ENCODE measurements at regions not wholly inside any gene's neighbourhood (a gene's known extent, or its start where the extent isn't known, plus 50 kb on each side); places are given as distances from the start of the nearest gene placed in this dataset.

GRCh38 chr1:72938408-72938807 lies 656.1 kb upstream of the NEGR1 start:
- no peak for DNase-seq (ENCODE audit: low spot score)

- DNase-seq (ENCODE audit: low spot score): no peak
Measured at GRCh38 chr1:72937905-72938304, 655.6 kb upstream of the NEGR1 start.

DNA sequence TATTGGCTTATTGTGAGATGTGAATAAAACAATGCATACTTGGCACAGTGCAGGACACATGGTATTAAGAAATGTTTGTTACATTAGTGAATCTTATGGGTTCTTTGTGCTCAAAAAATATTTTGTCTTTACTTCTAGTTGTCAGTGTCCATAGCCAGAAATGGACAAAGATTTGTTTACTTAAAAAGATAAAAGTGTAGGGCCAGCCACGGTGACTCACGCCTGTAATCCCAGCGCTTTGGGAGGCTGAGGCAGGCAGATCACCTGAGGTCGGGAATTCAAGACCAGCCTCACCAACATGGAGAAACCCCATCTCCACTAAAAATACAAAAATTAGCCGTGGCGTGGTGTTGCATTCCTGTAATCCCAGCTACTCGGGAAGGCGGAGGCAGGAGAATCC lies 654.6 kb upstream of the NEGR1 start:
- DNase-seq (ENCODE audit: low spot score): no peak

GRCh38 chr1:72936151-72936740 lies 653.9 kb upstream of the NEGR1 start:
- DNase-seq (ENCODE audit: low spot score): no peak

- no peak for DNase-seq (ENCODE audit: low spot score)
Measured at GRCh38 chr1:72932025-72932424, 649.7 kb upstream of the NEGR1 start.

- DNase-seq (ENCODE audit: low spot score): no peak
Measured at GRCh38 chr1:72930528-72930927, 648.2 kb upstream of the NEGR1 start.

DNA sequence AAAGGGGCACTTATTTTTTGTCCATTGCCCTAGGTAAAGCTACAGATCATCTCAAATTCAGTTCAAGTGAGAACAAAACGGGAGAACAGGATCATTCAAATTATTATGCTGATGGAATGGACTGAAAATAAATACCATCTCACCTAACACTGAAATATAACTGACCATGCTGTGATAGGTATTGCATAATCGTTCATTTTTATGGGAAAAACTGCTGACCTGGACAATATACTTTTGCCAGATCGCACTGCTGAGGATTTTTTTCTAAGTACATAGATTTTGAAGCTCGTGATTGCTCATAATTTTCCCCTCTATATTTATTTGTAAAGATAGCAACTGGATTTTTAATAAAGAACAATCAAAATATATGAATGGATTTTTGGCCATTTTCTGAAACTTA lies 636.6 kb upstream of the NEGR1 start:
- no peak for DNase-seq (ENCODE audit: low spot score)

DNA sequence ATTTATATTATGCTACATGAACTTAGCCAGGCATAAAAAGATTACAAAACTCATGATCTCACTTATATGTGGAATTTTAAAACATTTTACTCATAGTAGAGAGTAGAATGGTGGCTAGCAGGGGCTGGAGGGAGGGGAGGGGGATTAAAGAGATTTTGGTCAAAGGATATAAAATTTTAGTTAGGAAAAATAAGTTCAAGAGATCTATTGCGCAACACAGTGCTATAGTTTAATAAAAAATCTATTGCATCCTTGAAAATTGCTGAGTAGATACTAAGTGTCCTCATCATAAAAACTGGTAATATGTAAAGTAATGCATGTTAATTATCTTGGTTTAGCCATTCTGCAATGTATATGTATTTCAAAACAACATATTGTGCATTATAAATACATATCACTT lies 635.6 kb upstream of the NEGR1 start:
- DNase-seq (ENCODE audit: low spot score): no peak

DNA sequence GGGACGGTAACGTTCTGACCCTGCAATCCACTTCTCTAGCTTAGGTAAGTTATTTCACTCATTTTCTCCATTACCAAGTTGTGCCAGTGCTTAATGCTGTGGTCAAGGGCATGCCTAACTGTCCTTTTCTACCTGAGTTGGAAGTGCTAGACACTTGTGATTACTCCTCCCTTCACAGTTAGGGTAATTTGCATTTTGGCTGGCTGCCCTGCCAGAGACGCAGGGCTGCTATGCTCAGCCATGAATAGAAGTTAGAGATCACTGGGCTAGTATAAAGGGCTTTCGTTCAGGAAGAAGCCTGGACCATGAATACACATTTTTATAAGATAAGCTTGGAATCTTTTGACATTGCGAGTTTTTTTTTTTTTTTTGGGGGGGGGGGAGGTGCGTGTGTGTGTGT lies 633.2 kb upstream of the NEGR1 start:
- DNase-seq (ENCODE audit: low spot score): no peak

DNA sequence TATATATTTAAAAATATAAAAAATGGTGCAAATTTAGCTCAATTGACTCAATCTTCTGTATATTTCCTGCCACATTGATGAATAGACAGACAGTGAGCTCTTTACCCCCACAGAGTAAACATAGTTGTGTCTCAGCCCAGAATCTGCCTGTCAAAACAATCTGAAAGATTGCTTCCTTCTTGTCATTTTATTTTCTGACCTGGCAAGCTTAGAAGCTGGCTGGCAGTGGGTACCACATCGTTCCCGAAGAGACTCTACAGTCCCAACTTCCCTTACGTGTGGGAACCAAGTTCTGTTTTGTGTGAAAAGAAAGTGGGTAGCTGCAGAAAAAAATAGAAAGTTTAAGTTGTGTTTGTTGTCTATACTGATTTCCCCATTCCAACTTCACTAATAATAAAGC lies 629.3 kb upstream of the NEGR1 start:
- no peak for DNase-seq (ENCODE audit: low spot score)

- DNase-seq (ENCODE audit: low spot score): no peak
Measured at GRCh38 chr1:72896256-72896655, 613.9 kb upstream of the NEGR1 start.

DNA sequence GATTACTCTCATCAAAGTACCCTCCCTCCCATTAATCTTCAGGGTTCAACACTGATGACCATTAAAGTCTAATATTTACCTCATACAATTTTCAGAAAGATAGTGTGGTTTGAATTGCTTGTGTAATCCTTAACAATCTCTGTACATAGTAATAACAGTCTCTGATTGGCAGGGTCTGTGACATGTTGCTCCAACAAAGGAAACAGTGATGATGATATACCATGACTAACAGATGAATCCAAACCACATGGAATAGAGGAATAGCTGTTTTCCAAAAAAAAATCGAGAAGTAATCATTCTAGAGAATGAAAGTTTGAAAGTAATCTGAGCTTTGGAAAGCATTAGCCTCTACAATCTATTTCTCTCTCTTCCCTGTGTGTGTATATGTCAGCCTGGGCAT lies 610.1 kb upstream of the NEGR1 start:
- DNase-seq (ENCODE audit: low spot score): no peak

DNA sequence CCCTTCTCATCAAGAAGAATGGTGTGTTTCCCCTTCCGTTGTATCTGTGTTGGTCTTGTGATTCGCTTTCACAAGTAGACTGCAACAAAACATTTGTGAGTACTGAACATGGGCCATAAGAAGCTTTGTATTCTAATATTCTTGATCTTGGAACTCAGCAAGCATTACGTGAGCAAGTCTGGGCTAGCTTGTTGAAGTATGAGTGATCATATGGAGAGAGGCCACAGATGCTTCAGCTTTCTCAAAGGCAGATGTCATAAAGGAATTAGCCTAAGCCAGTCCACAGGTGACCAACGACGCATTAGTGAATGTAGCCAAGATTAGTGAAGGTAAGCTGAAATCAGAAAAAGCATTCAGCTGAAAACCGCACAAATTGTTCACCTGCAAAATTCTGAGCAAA lies 609.6 kb upstream of the NEGR1 start:
- no peak for DNase-seq (ENCODE audit: low spot score)

- DNase-seq (ENCODE audit: low spot score): no peak
Measured at GRCh38 chr1:72885841-72886240, 603.5 kb upstream of the NEGR1 start.

- DNase-seq (ENCODE audit: low spot score): no peak
Measured at GRCh38 chr1:72885017-72885416, 602.7 kb upstream of the NEGR1 start.

DNA sequence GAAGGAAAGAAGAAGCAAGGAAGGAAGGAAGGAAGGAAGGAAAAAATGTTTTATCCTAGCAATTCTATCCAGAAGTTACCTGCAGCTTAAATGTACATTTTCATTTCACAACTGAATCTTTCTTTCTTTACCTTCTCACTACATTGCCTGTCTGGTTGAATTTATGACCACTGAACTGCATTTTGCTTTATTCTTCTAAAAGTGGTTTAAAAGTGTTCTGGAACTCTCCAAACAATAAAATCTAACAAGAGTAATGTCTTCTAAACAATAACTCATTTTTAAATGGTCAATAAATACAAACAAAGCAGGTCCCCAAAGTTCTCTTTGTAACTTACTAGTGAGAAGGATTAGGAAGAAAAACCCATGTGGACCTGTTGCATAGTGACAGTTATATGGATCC lies 587.5 kb upstream of the NEGR1 start:
- no peak for DNase-seq (ENCODE audit: low spot score)

GRCh38 chr1:72869441-72869840 lies 587.1 kb upstream of the NEGR1 start:
- no peak for DNase-seq (ENCODE audit: low spot score)

DNA sequence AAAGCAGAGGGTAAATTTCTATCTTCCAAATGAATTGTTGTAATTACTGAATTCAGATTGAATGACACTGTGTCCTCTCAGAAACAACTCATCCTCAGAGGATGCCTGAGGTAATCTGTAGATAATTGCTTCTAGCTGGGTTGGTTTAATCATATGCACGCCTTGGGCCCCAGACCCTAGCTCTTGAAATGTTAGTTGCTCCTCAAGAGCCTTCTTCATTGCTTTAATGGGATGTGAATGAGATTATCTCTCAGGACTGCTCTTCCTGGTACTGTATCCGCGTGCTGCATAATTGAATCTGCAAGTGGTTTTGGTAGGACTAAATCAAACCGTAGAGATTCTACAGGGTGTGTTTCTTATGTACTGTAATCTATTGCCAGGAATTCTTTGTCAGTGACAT lies 569.3 kb upstream of the NEGR1 start:
- DNase-seq (ENCODE audit: low spot score): no peak

DNA sequence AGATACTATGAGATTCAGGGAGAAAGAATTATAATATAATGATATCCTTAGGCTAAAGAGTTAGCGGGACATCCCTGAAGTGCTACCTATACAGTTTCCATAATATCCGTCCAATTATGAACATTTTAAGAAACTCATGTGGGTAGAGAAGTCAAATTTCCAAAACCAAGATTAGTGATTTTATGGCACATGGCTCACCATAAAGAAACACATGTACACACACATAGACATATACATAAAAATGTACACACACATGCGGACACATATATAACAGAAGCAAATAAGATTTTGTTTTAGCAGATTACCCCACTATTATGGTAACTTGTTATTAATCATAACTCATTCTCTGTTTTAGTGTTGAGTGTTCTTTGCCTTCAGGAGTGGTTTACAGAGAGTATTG lies 566.7 kb upstream of the NEGR1 start:
- no peak for DNase-seq (ENCODE audit: low spot score)

DNA sequence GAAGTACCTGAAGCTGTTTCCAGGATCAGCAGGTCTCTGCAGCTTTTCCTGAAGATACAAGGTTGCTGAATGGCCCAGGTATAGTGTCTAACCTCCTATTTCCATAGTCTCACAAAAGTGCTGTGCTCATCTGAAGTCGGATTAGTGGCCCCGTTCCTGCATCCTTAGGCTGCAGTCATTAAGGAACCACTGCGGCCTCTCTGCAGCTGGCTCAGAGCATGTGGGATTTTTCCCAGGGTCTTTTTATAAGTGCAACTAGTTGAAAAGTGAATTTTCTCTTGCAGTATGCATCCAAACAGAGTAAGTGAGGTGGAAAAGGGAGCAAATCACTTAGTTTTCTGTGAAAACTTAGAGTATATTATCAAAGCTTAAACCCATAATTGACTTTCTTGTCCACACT lies 565.3 kb upstream of the NEGR1 start:
- no peak for DNase-seq (ENCODE audit: low spot score)

DNA sequence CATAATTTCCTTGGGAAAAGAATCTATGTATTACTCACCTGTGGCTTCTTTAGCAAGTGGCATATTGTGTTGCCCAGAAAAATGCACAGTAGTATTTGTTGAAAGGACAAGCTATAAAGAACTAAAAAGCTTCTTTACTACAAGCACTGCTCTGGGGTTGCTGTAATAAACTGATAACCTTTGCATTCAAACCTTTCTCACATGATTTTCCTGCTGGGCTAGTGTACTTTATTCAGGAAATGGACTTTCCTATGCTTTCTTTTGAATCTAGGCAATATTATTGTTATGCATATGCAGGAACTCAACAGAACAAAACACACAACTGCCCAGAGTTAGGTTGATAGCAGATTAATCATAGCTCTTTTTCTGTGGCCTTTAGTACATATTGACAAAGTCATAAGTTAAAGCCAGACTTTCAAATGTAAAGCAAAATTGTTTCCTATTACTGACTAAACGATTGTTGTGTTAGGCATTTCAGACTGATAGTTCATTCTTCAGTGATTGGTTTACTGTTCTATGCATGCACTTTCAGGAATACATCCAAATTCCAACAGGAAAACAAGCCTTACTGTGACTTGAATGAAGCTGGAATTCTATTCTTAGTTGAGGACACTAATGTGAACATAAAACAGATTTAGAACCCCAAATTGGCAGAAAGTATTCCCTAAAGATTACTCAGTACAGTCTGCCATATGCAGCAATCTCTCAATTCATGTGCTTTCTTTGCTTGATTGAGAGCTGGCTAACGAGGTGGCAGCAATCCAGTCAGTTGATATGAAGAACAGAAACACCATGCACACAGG lies 564.3 kb upstream of the NEGR1 start:
- DNase-seq (ENCODE audit: low spot score): no peak

- no peak for DNase-seq (ENCODE audit: low spot score)
Measured at GRCh38 chr1:72845981-72846380, 563.6 kb upstream of the NEGR1 start.

GRCh38 chr1:72845381-72845780 lies 563.0 kb upstream of the NEGR1 start:
- DNase-seq (ENCODE audit: low spot score): no peak

GRCh38 chr1:72837781-72838180 lies 555.4 kb upstream of the NEGR1 start:
- DNase-seq (ENCODE audit: low spot score): no peak
